H1 (cell line): ENCODE measurements at regions not wholly inside any gene's neighbourhood (a gene's known extent, or its start where the extent isn't known, plus 50 kb on each side); places are given as distances from the start of the nearest gene placed in this dataset.

Experiments used
- GTF2F1 ChIP-seq: IDR thresholded peaks from 2 replicates; pipeline ENCODE4 v1.6.1; 2012; ENCODE audit warnings: low read depth, low read length, improper control_type of control experiment, borderline replicate concordance
- JUND ChIP-seq: IDR thresholded peaks from 2 replicates; pipeline ENCODE4 v1.6.1; 2011; ENCODE audit warnings: mild to moderate bottlenecking, improper control_type of control experiment, low read length
- NANOG ChIP-seq: IDR thresholded peaks from 2 replicates; pipeline ENCODE4 v1.6.1; 2011; ENCODE audit warnings: low read length, low read depth, mild to moderate bottlenecking, inconsistent platforms; ENCODE audit not compliant: insufficient read depth, poor library complexity, severe bottlenecking
- RBBP5 ChIP-seq: IDR thresholded peaks from 2 replicates; pipeline ENCODE4 v1.7.1; 2012; ENCODE audit warnings: low read depth, mild to moderate bottlenecking, inconsistent platforms, low read length, moderate library complexity, borderline replicate concordance
- RNF2 ChIP-seq: fragments of 200-900, 300-1000 bp; sonication (generic); IDR thresholded peaks from 2 replicates; pipeline ENCODE4 v1.7.1; 2016; ENCODE audit warnings: borderline replicate concordance, low read depth, mild to moderate bottlenecking, antibody characterized with exemption, low read length; ENCODE audit not compliant: poor library complexity, severe bottlenecking; ENCODE audit errors: missing control alignments
- TF ChIP-seq, protein P1 (sequence below), 3 experiments: IDR thresholded peaks; 1 replicate in 2 of 3; 2 replicates in 1 of 3; pipeline versions ENCODE4 v1.5.1 to v1.6.1; 2011; ENCODE audit warnings: low read length in 3 of 3, mild to moderate bottlenecking in 3 of 3, inconsistent platforms in 2 of 3, low read depth in 1 of 3, moderate library complexity in 1 of 3; ENCODE audit not compliant: insufficient read depth in 1 of 3; ENCODE audit errors: control extremely low read depth in 1 of 3

DNA sequence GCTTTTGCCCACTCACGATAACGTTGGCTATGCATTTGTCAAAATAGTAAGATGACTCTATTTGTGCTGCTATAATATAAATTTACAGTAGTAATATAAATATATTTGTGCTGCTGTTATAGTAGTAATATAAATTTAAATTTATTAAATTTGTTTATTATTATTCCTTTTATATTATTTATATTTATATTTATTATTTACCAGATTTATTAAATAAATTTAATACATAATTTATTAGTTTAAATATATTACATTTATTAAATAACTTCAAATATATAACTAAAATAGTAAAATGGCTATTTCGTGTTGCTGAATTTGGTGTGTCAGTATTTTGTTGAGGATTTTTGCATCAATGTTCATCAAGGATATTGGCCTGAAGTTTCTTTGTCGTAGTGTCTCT, 246.5 kb upstream of the FGF16 start:
- no peak for TF ChIP-seq JUND
- TF ChIP-seq, protein P1, sequence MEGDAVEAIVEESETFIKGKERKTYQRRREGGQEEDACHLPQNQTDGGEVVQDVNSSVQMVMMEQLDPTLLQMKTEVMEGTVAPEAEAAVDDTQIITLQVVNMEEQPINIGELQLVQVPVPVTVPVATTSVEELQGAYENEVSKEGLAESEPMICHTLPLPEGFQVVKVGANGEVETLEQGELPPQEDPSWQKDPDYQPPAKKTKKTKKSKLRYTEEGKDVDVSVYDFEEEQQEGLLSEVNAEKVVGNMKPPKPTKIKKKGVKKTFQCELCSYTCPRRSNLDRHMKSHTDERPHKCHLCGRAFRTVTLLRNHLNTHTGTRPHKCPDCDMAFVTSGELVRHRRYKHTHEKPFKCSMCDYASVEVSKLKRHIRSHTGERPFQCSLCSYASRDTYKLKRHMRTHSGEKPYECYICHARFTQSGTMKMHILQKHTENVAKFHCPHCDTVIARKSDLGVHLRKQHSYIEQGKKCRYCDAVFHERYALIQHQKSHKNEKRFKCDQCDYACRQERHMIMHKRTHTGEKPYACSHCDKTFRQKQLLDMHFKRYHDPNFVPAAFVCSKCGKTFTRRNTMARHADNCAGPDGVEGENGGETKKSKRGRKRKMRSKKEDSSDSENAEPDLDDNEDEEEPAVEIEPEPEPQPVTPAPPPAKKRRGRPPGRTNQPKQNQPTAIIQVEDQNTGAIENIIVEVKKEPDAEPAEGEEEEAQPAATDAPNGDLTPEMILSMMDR (IDR thresholded peaks at IDR 0.05; ENCODE audit: control extremely low read depth in 1 of 3, insufficient read depth in 1 of 3, low read depth in 1 of 3, low read length in 3 of 3): no peak
- no peak for TF ChIP-seq RBBP5
- no peak for TF ChIP-seq GTF2F1
- TF ChIP-seq RNF2: no peak
- no peak for TF ChIP-seq NANOG
